GM23338 (cell line): ENCODE measurements at regions not wholly inside any gene's neighbourhood (a gene's known extent, or its start where the extent isn't known, plus 50 kb on each side); places are given as distances from the start of the nearest gene placed in this dataset.

Experiments used
- ATAC-seq: fragments of 200-7000 bp; cut with Tn5 transposase; 3 replicates; pipeline ENCODE4 v1.9.1; 2020
- DNase-seq: peaks from one replicate; pipeline ENCODE4 v3.0.0-alpha.2; 2015; ENCODE audit warnings: low spot score
- H2AFZ ChIP-seq: fragments of 200-600 bp; sonication (generic); 2 replicates; pipeline ENCODE4 v1.8.0; 2016; ENCODE audit warnings: antibody characterized with exemption, mild to moderate bottlenecking, moderate library complexity
- H3F3A ChIP-seq: fragments of 200-600 bp; sonication (generic); replicated peaks from 2 replicates; pipeline ENCODE4 v1.8.0; 2017; ENCODE audit warnings: antibody characterized with exemption, mixed run types, low read depth
- H3K27ac ChIP-seq: fragments of 200-600 bp; sonication (generic); 2 replicates; pipeline ENCODE4 v1.6.1; 2016; ENCODE audit warnings: low read depth
- H3K27me3 ChIP-seq: fragments of 200-600 bp; sonication (generic); 2 replicates; pipeline ENCODE4 v1.8.0; 2016; ENCODE audit warnings: mild to moderate bottlenecking, mixed run types, moderate library complexity; ENCODE audit not compliant: insufficient read depth
- H3K36me3 ChIP-seq: fragments of 200-600 bp; sonication (generic); 2 replicates; pipeline ENCODE4 v1.8.0; 2016; ENCODE audit warnings: mild to moderate bottlenecking; ENCODE audit not compliant: insufficient read depth
- H3K4me1 ChIP-seq: fragments of 200-600 bp; sonication (generic); 2 replicates; pipeline ENCODE4 v1.8.0; 2016; ENCODE audit warnings: mild to moderate bottlenecking, moderate library complexity; ENCODE audit not compliant: insufficient read depth
- H3K4me2 ChIP-seq: fragments of 200-600 bp; sonication (generic); 2 replicates; pipeline ENCODE4 v1.7.1; 2017; ENCODE audit warnings: mixed run types
- H3K4me3 ChIP-seq: fragments of 200-600 bp; sonication (generic); 2 replicates; pipeline ENCODE4 v1.6.1; 2016; ENCODE audit warnings: mixed run types
- H3K79me2 ChIP-seq: fragments of 200-600 bp; sonication (generic); replicated peaks from 2 replicates; pipeline ENCODE4 v1.8.0; 2017; ENCODE audit warnings: mild to moderate bottlenecking; ENCODE audit not compliant: insufficient read depth
- H3K9me2 ChIP-seq: fragments of 200-600 bp; sonication (generic); 2 replicates; pipeline ENCODE4 v1.8.0; 2017; ENCODE audit not compliant: insufficient read depth
- H4K20me1 ChIP-seq: fragments of 200-600 bp; sonication (generic); replicated peaks from 2 replicates; pipeline ENCODE4 v1.8.0; 2017; ENCODE audit warnings: mild to moderate bottlenecking; ENCODE audit not compliant: insufficient read depth
- H3K27ac Mint-ChIP-seq: 2 replicates; pipeline ENCODE4 v1.8.0; 2020; ENCODE audit warnings: inconsistent platforms, mild to moderate bottlenecking, moderate library complexity, mixed read lengths
- H3K27me3 Mint-ChIP-seq: 3 replicates; pipeline ENCODE4 v1.8.0; 2022; ENCODE audit warnings: low read depth, mild to moderate bottlenecking, moderate library complexity, mixed read lengths, inconsistent platforms; ENCODE audit not compliant: insufficient read depth, poor library complexity
- H3K36me3 Mint-ChIP-seq: 3 replicates; pipeline ENCODE4 v1.8.0; 2021; ENCODE audit warnings: low read depth, mild to moderate bottlenecking, inconsistent platforms, moderate library complexity, mixed read lengths
- H3K4me1 Mint-ChIP-seq: 3 replicates; pipeline ENCODE4 v1.8.0; 2020; ENCODE audit warnings: mild to moderate bottlenecking, inconsistent platforms, mixed read lengths
- H3K4me3 Mint-ChIP-seq: 3 replicates; pipeline ENCODE4 v1.8.0; 2021; ENCODE audit warnings: moderate library complexity, mild to moderate bottlenecking, inconsistent platforms, mixed read lengths
- H3K9me3 Mint-ChIP-seq: 3 replicates; pipeline ENCODE4 v1.8.0; 2020; ENCODE audit warnings: moderate library complexity, mild to moderate bottlenecking, inconsistent platforms, mixed read lengths
- CREB1 ChIP-seq: fragments of 250-450 bp; sonication (Bioruptor Pico); IDR thresholded peaks from 2 replicates; pipeline ENCODE4 v1.5.0; 2020; ENCODE audit warnings: low read depth, mild to moderate bottlenecking, moderate library complexity
- ETS1 ChIP-seq: IDR thresholded peaks from 2 replicates; pipeline ENCODE4 v1.6.1; 2016; ENCODE audit warnings: antibody characterized with exemption
- EZH2phosphoT487 ChIP-seq: fragments of 200-600 bp; sonication (generic); IDR thresholded peaks from one replicate; pipeline ENCODE4 v1.8.1; 2018; ENCODE audit warnings: antibody characterized with exemption; ENCODE audit not compliant: unreplicated experiment
- JUNB ChIP-seq: IDR thresholded peaks from one replicate; pipeline ENCODE4 v1.6.1; 2016; ENCODE audit warnings: antibody characterized with exemption; ENCODE audit not compliant: unreplicated experiment
- STAT1 ChIP-seq: IDR thresholded peaks from one replicate; pipeline ENCODE4 v1.6.1; 2016; ENCODE audit warnings: antibody characterized with exemption; ENCODE audit not compliant: unreplicated experiment
- ZNF331 ChIP-seq: fragments of 250-450 bp; sonication (Bioruptor Pico); IDR thresholded peaks from 2 replicates; pipeline ENCODE4 v1.5.0; 2020; ENCODE audit warnings: low read depth, mild to moderate bottlenecking, moderate library complexity
- TF ChIP-seq, protein P1 (sequence below): fragments of 250-450 bp; sonication (Bioruptor Pico); IDR thresholded peaks from 2 replicates; pipeline ENCODE4 v1.5.0; 2020; ENCODE audit warnings: mild to moderate bottlenecking, moderate library complexity
- TF ChIP-seq, protein P2 (sequence below): IDR thresholded peaks from one replicate; pipeline ENCODE4 v1.6.1; 2018; ENCODE audit warnings: antibody characterized with exemption; ENCODE audit not compliant: unreplicated experiment

DNA sequence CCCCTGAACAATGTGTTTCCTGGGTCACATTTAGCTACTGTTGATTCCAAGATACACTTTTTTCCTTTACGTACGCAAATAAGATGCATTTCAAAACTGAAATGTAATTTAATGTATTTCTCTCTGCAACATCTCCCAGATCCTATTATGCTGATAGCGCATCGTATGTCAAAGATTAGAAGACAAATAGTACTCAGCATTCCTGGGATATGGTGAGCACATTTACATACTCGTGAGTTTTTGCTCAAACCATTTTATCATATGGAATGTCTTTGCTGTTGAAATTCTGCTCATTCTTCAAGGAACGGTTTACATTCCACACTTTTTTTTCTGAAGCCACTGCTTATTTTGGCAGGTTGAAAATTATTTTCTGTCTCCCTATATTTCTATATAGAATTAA lies 221.4 kb downstream of the OXSM start:
- H3K9me2 ChIP-seq, result 0 out of 2 replicates have a peak, but pooled peaks cover 3% of the 10 kb centered on the region
- H3K27ac ChIP-seq, result no peak overlapping the region
- H3K4me1 ChIP-seq, result no peaks in the 10 kb centered on the region; the same call in 1 of the 2 replicates
- TF ChIP-seq, protein P1, sequence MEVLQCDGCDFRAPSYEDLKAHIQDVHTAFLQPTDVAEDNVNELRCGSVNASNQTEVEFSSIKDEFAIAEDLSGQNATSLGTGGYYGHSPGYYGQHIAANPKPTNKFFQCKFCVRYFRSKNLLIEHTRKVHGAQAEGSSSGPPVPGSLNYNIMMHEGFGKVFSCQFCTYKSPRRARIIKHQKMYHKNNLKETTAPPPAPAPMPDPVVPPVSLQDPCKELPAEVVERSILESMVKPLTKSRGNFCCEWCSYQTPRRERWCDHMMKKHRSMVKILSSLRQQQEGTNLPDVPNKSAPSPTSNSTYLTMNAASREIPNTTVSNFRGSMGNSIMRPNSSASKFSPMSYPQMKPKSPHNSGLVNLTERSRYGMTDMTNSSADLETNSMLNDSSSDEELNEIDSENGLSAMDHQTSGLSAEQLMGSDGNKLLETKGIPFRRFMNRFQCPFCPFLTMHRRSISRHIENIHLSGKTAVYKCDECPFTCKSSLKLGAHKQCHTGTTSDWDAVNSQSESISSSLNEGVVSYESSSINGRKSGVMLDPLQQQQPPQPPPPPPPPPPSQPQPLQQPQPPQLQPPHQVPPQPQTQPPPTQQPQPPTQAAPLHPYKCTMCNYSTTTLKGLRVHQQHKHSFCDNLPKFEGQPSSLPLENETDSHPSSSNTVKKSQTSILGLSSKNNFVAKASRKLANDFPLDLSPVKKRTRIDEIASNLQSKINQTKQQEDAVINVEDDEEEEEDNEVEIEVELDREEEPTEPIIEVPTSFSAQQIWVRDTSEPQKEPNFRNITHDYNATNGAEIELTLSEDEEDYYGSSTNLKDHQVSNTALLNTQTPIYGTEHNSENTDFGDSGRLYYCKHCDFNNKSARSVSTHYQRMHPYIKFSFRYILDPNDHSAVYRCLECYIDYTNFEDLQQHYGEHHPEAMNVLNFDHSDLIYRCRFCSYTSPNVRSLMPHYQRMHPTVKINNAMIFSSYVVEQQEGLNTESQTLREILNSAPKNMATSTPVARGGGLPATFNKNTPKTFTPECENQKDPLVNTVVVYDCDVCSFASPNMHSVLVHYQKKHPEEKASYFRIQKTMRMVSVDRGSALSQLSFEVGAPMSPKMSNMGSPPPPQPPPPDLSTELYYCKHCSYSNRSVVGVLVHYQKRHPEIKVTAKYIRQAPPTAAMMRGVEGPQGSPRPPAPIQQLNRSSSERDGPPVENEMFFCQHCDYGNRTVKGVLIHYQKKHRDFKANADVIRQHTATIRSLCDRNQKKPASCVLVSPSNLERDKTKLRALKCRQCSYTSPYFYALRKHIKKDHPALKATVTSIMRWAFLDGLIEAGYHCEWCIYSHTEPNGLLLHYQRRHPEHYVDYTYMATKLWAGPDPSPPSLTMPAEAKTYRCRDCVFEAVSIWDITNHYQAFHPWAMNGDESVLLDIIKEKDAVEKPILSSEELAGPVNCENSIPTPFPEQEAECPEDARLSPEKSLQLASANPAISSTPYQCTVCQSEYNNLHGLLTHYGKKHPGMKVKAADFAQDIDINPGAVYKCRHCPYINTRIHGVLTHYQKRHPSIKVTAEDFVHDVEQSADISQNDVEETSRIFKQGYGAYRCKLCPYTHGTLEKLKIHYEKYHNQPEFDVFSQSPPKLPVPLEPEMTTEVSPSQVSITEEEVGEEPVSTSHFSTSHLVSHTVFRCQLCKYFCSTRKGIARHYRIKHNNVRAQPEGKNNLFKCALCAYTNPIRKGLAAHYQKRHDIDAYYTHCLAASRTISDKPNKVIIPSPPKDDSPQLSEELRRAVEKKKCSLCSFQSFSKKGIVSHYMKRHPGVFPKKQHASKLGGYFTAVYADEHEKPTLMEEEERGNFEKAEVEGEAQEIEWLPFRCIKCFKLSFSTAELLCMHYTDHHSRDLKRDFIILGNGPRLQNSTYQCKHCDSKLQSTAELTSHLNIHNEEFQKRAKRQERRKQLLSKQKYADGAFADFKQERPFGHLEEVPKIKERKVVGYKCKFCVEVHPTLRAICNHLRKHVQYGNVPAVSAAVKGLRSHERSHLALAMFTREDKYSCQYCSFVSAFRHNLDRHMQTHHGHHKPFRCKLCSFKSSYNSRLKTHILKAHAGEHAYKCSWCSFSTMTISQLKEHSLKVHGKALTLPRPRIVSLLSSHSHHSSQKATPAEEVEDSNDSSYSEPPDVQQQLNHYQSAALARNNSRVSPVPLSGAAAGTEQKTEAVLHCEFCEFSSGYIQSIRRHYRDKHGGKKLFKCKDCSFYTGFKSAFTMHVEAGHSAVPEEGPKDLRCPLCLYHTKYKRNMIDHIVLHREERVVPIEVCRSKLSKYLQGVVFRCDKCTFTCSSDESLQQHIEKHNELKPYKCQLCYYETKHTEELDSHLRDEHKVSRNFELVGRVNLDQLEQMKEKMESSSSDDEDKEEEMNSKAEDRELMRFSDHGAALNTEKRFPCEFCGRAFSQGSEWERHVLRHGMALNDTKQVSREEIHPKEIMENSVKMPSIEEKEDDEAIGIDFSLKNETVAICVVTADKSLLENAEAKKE, result no peak
- no peak for TF ChIP-seq ZNF331 (CRISPR knock-in tag)
- no peak for TF ChIP-seq JUNB
- no peak for TF ChIP-seq ETS1
- TF ChIP-seq, protein P2, sequence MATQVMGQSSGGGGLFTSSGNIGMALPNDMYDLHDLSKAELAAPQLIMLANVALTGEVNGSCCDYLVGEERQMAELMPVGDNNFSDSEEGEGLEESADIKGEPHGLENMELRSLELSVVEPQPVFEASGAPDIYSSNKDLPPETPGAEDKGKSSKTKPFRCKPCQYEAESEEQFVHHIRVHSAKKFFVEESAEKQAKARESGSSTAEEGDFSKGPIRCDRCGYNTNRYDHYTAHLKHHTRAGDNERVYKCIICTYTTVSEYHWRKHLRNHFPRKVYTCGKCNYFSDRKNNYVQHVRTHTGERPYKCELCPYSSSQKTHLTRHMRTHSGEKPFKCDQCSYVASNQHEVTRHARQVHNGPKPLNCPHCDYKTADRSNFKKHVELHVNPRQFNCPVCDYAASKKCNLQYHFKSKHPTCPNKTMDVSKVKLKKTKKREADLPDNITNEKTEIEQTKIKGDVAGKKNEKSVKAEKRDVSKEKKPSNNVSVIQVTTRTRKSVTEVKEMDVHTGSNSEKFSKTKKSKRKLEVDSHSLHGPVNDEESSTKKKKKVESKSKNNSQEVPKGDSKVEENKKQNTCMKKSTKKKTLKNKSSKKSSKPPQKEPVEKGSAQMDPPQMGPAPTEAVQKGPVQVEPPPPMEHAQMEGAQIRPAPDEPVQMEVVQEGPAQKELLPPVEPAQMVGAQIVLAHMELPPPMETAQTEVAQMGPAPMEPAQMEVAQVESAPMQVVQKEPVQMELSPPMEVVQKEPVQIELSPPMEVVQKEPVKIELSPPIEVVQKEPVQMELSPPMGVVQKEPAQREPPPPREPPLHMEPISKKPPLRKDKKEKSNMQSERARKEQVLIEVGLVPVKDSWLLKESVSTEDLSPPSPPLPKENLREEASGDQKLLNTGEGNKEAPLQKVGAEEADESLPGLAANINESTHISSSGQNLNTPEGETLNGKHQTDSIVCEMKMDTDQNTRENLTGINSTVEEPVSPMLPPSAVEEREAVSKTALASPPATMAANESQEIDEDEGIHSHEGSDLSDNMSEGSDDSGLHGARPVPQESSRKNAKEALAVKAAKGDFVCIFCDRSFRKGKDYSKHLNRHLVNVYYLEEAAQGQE, result no peak
- no peak for TF ChIP-seq STAT1
- no peak for TF ChIP-seq EZH2phosphoT487
- no peak for TF ChIP-seq CREB1 (CRISPR knock-in tag)
- ATAC-seq, result no peak
- H3F3A ChIP-seq, result no peaks in the 10 kb centered on the region
- no peak overlapping the region for H2AFZ ChIP-seq
- H3K9me3 Mint-ChIP-seq, result no peaks in the 10 kb centered on the region; the same call in 2 of the 3 replicates
- no peak overlapping the region for H3K4me2 ChIP-seq
- no peaks in the 10 kb centered on the region for H3K36me3 ChIP-seq
- H3K4me1 Mint-ChIP-seq, result peaks cover 4% of the 10 kb centered on the region; the same call in 2 of the 3 replicates
- no peaks in the 10 kb centered on the region for H3K79me2 ChIP-seq
- no peaks in the 10 kb centered on the region for H3K27me3 ChIP-seq
- H3K4me3 Mint-ChIP-seq, result no peak overlapping the region
- H3K36me3 Mint-ChIP-seq, result no peaks in the 10 kb centered on the region
- no peaks in the 10 kb centered on the region for H3K27me3 Mint-ChIP-seq
- H3K27ac Mint-ChIP-seq, result no peak overlapping the region
- DNase-seq, result no peak
- H4K20me1 ChIP-seq, result no peaks in the 10 kb centered on the region
- no peak overlapping the region for H3K4me3 ChIP-seq
